ENCODE measurements at regions not wholly inside any gene's neighbourhood (a gene's known extent, or its start where the extent isn't known, plus 50 kb on each side); places are given as distances from the start of the nearest gene placed in this dataset.

- Mint-ChIP-seq H3K4me3 (no peak overlapping the region), H3K4me1 (no peaks in the 10 kb centered on the region), H3K27ac (no peak overlapping the region), H3K9me3 (peaks cover 0 to 5% of the 10 kb centered on the region in 2 donors), H3K27me3 (no peaks in the 10 kb centered on the region)
- DNase-seq (no peak), ATAC-seq (no peak)
Observed at GRCh38 chr6:164308339-164308738, 893.8 kb downstream of the QKI start.

GRCh38 chr6:164303102-164303964 lies 888.8 kb downstream of the QKI start:
- Mint-ChIP-seq H3K4me3 (no peak overlapping the region), H3K27ac (no peak overlapping the region), H3K9me3 (peaks cover 0 to 15% of the 10 kb centered on the region in 2 donors), H3K4me1 (no peaks in the 10 kb centered on the region), H3K27me3 (no peaks in the 10 kb centered on the region)
- DNase-seq: no peak
- ATAC-seq: no peak

GRCh38 chr6:164296411-164296810 lies 881.9 kb downstream of the QKI start:
- Mint-ChIP-seq H3K27me3 (no peaks in the 10 kb centered on the region), H3K4me1 (no peaks in the 10 kb centered on the region), H3K27ac (no peak overlapping the region), H3K4me3 (no peak overlapping the region), H3K9me3 (peaks cover 0 to 5% of the 10 kb centered on the region in 2 donors)
- ATAC-seq (no peak), DNase-seq (no peak)

- Mint-ChIP-seq H3K4me3 (no peak overlapping the region), H3K4me1 (no peaks in the 10 kb centered on the region), H3K9me3 (peaks cover 3 to 4% of the 10 kb centered on the region in 2 donors), H3K27me3 (no peaks in the 10 kb centered on the region), H3K27ac (no peak overlapping the region)
- DNase-seq: no peak
- ATAC-seq: no peak
Observed at GRCh38 chr6:164294047-164294784, 879.7 kb downstream of the QKI start.

- ATAC-seq (no peak), DNase-seq (no peak)
- Mint-ChIP-seq H3K9me3 (peaks cover 0 to 4% of the 10 kb centered on the region in 2 donors), H3K27me3 (no peaks in the 10 kb centered on the region), H3K27ac (no peak overlapping the region), H3K4me1 (no peaks in the 10 kb centered on the region), H3K4me3 (no peak overlapping the region)
Observed at GRCh38 chr6:164291224-164291623, 876.7 kb downstream of the QKI start.

GRCh38 chr6:164290101-164290500 lies 875.6 kb downstream of the QKI start:
- ATAC-seq: no peak
- no peaks in the 10 kb centered on the region for H3K27me3 Mint-ChIP-seq
- H3K27ac Mint-ChIP-seq: no peak overlapping the region
- no peak for DNase-seq
- no peaks in the 10 kb centered on the region for H3K4me1 Mint-ChIP-seq
- H3K4me3 Mint-ChIP-seq: no peak overlapping the region
- peaks cover 0 to 4% of the 10 kb centered on the region in 2 donors for H3K9me3 Mint-ChIP-seq

- no peaks in the 10 kb centered on the region for H3K4me1 Mint-ChIP-seq
- no peaks in the 10 kb centered on the region for H3K27me3 Mint-ChIP-seq
Observed at GRCh38 chr6:164286011-164286410, 871.5 kb downstream of the QKI start.

GRCh38 chr6:164283574-164283973 lies 869.1 kb downstream of the QKI start:
- Mint-ChIP-seq H3K4me1 (no peaks in the 10 kb centered on the region), H3K9me3 (peaks cover 0 to 7% of the 10 kb centered on the region in 2 donors), H3K27ac (no peak overlapping the region), H3K4me3 (no peak overlapping the region), H3K27me3 (no peaks in the 10 kb centered on the region)
- ATAC-seq: no peak
- no peak for DNase-seq

More at GRCh38 chr6:164286011-164286410, 871.5 kb downstream of the QKI start:
- Mint-ChIP-seq H3K4me3 (no peak overlapping the region), H3K27ac (no peak overlapping the region), H3K9me3 (peaks cover 0 to 4% of the 10 kb centered on the region in 2 donors)
- ATAC-seq (no peak), DNase-seq (no peak)

GRCh38 chr6:164276211-164276610 lies 861.7 kb downstream of the QKI start:
- DNase-seq: no peak
- Mint-ChIP-seq H3K27me3 (no peaks in the 10 kb centered on the region), H3K27ac (no peak overlapping the region), H3K4me1 (no peaks in the 10 kb centered on the region), H3K4me3 (no peak overlapping the region), H3K9me3 (peaks cover 0 to 23% of the 10 kb centered on the region in 2 donors)
- no peak for ATAC-seq

GRCh38 chr6:164275773-164276172 lies 861.3 kb downstream of the QKI start:
- no peak for ATAC-seq
- H3K27me3 Mint-ChIP-seq: no peaks in the 10 kb centered on the region
- DNase-seq: no peak
- H3K27ac Mint-ChIP-seq: no peak overlapping the region
- no peak overlapping the region for H3K4me3 Mint-ChIP-seq
- peaks cover 0 to 23% of the 10 kb centered on the region in 2 donors for H3K9me3 Mint-ChIP-seq
- H3K4me1 Mint-ChIP-seq: no peaks in the 10 kb centered on the region

- ATAC-seq: no peak
- Mint-ChIP-seq H3K27ac (no peak overlapping the region), H3K4me1 (no peaks in the 10 kb centered on the region), H3K4me3 (no peak overlapping the region), H3K27me3 (no peaks in the 10 kb centered on the region), H3K9me3 (peaks cover 5 to 16% of the 10 kb centered on the region in 2 donors)
- no peak for DNase-seq
Observed at GRCh38 chr6:164274493-164274892, 860.0 kb downstream of the QKI start.

- Mint-ChIP-seq H3K4me3 (no peak overlapping the region), H3K27me3 (no peaks in the 10 kb centered on the region), H3K4me1 (no peaks in the 10 kb centered on the region), H3K9me3 (peaks cover 5 to 16% of the 10 kb centered on the region in 2 donors), H3K27ac (no peak overlapping the region)
- no peak for DNase-seq
- no peak for ATAC-seq
Observed at GRCh38 chr6:164273491-164273890, 859.0 kb downstream of the QKI start.

GRCh38 chr6:164266851-164267250 lies 852.3 kb downstream of the QKI start:
- H3K27me3 Mint-ChIP-seq: no peaks in the 10 kb centered on the region
- H3K27ac Mint-ChIP-seq: no peak overlapping the region
- H3K9me3 Mint-ChIP-seq: peaks cover 0 to 5% of the 10 kb centered on the region in 2 donors
- no peaks in the 10 kb centered on the region for H3K4me1 Mint-ChIP-seq
- H3K4me3 Mint-ChIP-seq: no peak overlapping the region
- no peak for DNase-seq
- ATAC-seq: no peak

GRCh38 chr6:164262348-164262747 lies 847.8 kb downstream of the QKI start:
- ATAC-seq (no peak), DNase-seq (no peak)
- Mint-ChIP-seq H3K9me3 (peaks cover 0 to 7% of the 10 kb centered on the region in 2 donors), H3K27me3 (no peaks in the 10 kb centered on the region), H3K4me1 (no peaks in the 10 kb centered on the region), H3K27ac (no peak overlapping the region), H3K4me3 (no peak overlapping the region)

- peaks cover 0 to 7% of the 10 kb centered on the region in 2 donors for H3K9me3 Mint-ChIP-seq
- DNase-seq (no peak), ATAC-seq (no peak)
- H3K27ac Mint-ChIP-seq: no peak overlapping the region
- H3K4me3 Mint-ChIP-seq: no peak overlapping the region
- H3K27me3 Mint-ChIP-seq: no peaks in the 10 kb centered on the region
- H3K4me1 Mint-ChIP-seq: no peaks in the 10 kb centered on the region
Observed at GRCh38 chr6:164258421-164258820, 843.9 kb downstream of the QKI start.

- ATAC-seq: no peak
- Mint-ChIP-seq H3K27ac (no peak overlapping the region), H3K4me1 (no peaks in the 10 kb centered on the region), H3K4me3 (no peak overlapping the region), H3K9me3 (peaks cover 0 to 4% of the 10 kb centered on the region in 2 donors), H3K27me3 (no peaks in the 10 kb centered on the region)
- DNase-seq: no peak
Observed at GRCh38 chr6:164252948-164253347, 838.4 kb downstream of the QKI start.

All from stimulated activated naive CD8-positive, alpha-beta T cell treated with anti-CD3 and anti-CD28 coated beads, Interleukin-15, amount 100 ng/mL, for 72 hours (primary cell).